Lower leg skin (tissue), 3 donors: ENCODE measurements at regions not wholly inside any gene's neighbourhood (a gene's known extent, or its start where the extent isn't known, plus 50 kb on each side); places are given as distances from the start of the nearest gene placed in this dataset.

Experiments used
- POLR2A ChIP-seq, 2 donors: fragments of 450-650 bp; IDR thresholded peaks; one replicate each; pipeline ENCODE4 v1.6.1; 2016 to 2017; ENCODE audit warnings: antibody characterized with exemption in 2 of 2, mild to moderate bottlenecking in 1 of 2, moderate library complexity in 1 of 2
- TF ChIP-seq, protein P1 (sequence below), 3 donors: fragments of 450-650 bp; IDR thresholded peaks; one replicate each; pipeline ENCODE4 v1.5.1; 2016; ENCODE audit warnings: antibody characterized with exemption in 3 of 3, mild to moderate bottlenecking in 3 of 3, moderate library complexity in 2 of 3

DNA sequence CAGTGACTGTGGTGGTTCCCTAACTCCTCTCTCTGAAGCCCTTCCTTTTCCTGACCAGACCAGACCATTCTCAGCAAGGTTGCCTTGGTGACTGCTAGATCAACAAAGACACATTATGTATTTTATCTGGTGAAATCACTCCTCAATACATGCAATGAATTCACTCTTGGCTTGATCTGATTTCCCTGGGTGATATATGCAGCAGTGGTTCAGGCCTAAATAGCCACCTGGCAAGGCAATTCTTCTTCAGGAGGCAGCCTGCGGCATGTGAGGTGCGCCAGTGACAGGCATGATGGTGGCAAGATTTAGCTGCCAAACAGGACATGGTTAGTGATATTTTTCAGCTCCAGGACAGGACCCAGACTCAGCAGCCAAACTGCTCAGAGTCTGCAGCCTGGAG, 350.3 kb upstream of the CCDC196 start:
- TF ChIP-seq, protein P1, sequence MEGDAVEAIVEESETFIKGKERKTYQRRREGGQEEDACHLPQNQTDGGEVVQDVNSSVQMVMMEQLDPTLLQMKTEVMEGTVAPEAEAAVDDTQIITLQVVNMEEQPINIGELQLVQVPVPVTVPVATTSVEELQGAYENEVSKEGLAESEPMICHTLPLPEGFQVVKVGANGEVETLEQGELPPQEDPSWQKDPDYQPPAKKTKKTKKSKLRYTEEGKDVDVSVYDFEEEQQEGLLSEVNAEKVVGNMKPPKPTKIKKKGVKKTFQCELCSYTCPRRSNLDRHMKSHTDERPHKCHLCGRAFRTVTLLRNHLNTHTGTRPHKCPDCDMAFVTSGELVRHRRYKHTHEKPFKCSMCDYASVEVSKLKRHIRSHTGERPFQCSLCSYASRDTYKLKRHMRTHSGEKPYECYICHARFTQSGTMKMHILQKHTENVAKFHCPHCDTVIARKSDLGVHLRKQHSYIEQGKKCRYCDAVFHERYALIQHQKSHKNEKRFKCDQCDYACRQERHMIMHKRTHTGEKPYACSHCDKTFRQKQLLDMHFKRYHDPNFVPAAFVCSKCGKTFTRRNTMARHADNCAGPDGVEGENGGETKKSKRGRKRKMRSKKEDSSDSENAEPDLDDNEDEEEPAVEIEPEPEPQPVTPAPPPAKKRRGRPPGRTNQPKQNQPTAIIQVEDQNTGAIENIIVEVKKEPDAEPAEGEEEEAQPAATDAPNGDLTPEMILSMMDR (IDR thresholded peaks at IDR 0.05), result no peak
- no peak for TF ChIP-seq POLR2A (IDR thresholded peaks at IDR 0.05)
